ENCODE measurements at regions not wholly inside any gene's neighbourhood (a gene's known extent, or its start where the extent isn't known, plus 50 kb on each side); places are given as distances from the start of the nearest gene placed in this dataset.

DNA sequence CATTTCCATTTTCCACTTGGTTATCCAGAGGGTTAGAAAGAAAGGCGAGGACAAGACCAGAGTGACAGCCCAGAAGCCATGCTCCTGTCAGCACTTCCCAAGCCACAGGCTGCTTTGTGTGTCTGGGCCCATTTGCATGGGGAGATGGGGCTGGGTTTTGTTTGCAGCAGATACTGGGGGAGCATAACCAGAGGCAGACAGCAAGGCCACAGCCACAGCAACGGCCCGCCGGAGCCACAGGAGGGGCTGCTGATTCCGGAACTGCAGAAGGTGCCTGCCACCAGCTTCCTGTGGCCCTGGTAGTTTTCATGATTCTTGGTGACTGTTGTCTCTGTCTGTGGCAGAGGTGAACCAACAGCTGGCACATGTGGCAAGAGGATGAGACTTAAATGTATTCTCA, 106.6 kb downstream of the DLL1 start:
- Histone ChIP-seq H3K36me3 (no peaks in the 10 kb centered on the region), H3K9me3 (ENCODE audit: severe bottlenecking) (no peaks in the 10 kb centered on the region), H3K4me3 (ENCODE audit: low read depth, low read length) (no peak overlapping the region), H3K27ac (no peak overlapping the region), H3K27me3 (ENCODE audit: insufficient read depth, low read depth, severe bottlenecking) (no peaks in the 10 kb centered on the region)
- TF ChIP-seq CTCF (IDR thresholded peaks at IDR 0.05; ENCODE audit: low read depth, low read length), result no peak
- no peak for DNase-seq

DNA sequence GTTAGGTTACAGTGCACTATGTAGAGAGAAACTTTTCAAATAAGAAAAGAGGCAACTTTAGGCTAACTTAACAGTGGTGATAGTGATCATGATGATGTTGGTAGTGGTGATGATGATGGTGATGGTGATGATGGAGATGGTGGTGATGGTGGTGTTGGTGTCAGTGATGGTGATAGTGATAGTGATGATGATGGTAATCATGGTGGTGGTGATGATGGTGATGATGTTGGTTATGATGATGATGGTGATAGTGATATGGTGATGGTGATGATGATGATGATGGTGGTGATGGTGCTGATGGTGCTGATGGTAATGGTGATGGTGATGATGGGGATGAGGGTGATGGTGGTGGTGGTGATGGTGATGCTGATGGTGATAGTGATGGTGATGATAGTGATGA, 107.4 kb downstream of the DLL1 start:
- TF ChIP-seq CTCF (IDR thresholded peaks at IDR 0.05; ENCODE audit: low read depth, low read length), result no peak
- Histone ChIP-seq H3K4me3 (ENCODE audit: low read depth, low read length) (no peak overlapping the region), H3K36me3 (no peaks in the 10 kb centered on the region), H3K27me3 (ENCODE audit: insufficient read depth, low read depth, severe bottlenecking) (no peaks in the 10 kb centered on the region), H3K9me3 (ENCODE audit: severe bottlenecking) (no peaks in the 10 kb centered on the region), H3K27ac (no peak overlapping the region)
- no peak for DNase-seq

DNA sequence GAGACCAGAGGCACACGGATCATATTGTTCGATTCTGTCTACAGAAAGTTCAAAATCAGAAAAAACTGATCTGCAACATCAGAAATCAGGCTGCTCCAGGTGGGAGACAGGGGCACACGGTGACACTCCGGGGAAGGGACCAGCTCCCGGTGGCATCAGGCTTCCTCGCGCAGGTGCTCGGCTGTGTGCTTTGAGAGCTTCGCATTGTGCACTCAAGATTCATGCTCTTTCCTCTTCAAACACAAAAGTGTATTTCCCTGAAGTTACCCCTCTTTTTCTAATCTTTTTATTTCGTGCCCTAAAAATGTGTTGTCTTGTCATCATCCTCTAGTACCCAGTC, 108.1 kb downstream of the DLL1 start:
- Histone ChIP-seq H3K9me3 (ENCODE audit: severe bottlenecking) (no peaks in the 10 kb centered on the region), H3K36me3 (no peaks in the 10 kb centered on the region), H3K27me3 (ENCODE audit: insufficient read depth, low read depth, severe bottlenecking) (no peaks in the 10 kb centered on the region), H3K27ac (no peak overlapping the region), H3K4me3 (ENCODE audit: low read depth, low read length) (no peak overlapping the region)
- TF ChIP-seq CTCF (IDR thresholded peaks at IDR 0.05; ENCODE audit: low read depth, low read length), result no peak
- no peak for DNase-seq

DNA sequence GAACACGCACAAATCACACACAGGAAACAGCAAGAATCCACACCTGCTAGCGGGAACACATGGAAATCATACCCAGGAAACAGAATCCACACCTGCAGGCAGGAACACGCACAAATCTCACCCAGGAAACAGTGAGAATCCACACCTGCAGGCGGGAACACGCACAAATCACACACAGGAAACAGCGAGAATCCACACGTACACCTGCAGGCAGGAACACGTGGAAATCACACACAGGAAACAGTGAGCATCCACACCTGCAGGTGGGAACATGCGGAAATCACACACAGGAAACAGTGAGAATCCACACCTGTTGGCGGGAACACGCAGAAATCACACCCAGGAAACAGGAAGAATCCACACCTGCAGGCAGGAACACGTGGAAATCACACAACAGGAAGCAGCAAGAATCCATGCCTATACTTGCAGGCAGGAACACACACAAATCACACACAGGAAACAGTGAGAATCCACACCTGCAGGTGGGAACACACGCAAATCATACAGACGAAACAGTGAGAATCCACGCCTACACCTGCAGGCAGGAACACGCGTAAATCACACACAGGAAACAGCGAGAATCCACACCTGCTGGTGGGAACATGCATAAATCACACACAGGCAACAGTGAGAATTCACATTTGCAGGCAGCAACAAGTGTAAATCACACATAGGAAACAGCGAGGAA, 108.6 kb downstream of the DLL1 start:
- Histone ChIP-seq H3K27me3 (ENCODE audit: insufficient read depth, low read depth, severe bottlenecking) (no peaks in the 10 kb centered on the region), H3K27ac (no peak overlapping the region), H3K36me3 (no peaks in the 10 kb centered on the region), H3K4me3 (ENCODE audit: low read depth, low read length) (no peak overlapping the region), H3K9me3 (ENCODE audit: severe bottlenecking) (no peaks in the 10 kb centered on the region)
- DNase-seq, result no peak
- TF ChIP-seq CTCF (IDR thresholded peaks at IDR 0.05; ENCODE audit: low read depth, low read length), result no peak

DNA sequence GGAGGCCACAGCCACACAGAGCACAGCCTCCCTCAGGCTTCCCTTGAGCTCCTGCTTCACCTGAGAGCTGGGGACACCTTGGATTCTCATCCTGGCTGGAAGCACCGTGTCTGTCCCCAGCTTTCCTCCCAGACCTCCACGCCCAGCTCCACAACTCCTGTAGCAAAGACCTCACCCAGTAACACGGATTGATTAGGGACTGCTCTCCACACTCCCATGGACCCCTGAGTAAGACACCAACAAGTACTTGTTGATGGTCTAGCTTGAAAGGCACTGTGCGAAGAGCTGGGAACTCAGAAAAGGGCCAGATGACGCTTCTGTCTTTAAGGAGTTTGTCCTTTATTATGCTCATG, 109.6 kb downstream of the DLL1 start:
- Histone ChIP-seq H3K36me3 (no peaks in the 10 kb centered on the region), H3K9me3 (ENCODE audit: severe bottlenecking) (peaks cover 4% of the 10 kb centered on the region), H3K27ac (no peak overlapping the region), H3K4me3 (ENCODE audit: low read depth, low read length) (no peak overlapping the region), H3K27me3 (ENCODE audit: insufficient read depth, low read depth, severe bottlenecking) (no peaks in the 10 kb centered on the region)
- TF ChIP-seq CTCF (IDR thresholded peaks at IDR 0.05; ENCODE audit: low read depth, low read length), result no peak
- no peak for DNase-seq

DNA sequence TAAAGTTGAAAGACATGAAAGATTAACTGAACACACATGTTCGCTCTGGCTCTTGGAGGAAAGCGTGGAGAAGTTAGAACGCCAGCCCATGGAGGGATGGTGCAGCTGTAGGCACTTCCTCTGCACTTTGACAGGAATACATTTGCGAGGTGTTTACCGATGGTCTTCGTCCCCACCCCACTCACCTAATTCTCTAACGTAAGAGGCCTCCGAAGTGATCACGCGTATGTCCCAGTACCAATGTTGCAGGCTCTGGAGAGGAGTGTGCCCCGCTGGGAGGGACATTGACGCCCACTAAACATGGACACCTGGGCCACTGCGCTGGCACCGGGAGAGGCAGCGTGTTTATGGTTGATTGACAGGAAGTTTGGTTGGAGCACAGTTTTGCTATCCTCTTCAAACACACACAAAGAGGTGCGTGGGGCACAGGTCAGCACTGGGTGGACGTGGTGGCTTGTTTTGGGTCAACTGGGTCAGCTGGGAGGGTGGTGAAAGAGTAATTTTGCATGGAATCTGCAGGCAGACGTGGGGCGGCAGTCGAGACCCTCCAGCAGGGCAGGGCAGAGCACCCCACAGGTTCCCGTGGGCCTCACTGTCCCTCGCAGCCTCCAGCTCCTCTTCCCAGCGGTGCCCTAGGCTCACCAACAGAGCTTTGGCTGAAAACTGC, 110.1 kb downstream of the DLL1 start:
- no peak for DNase-seq
- no peaks in the 10 kb centered on the region for H3K36me3 ChIP-seq
- no peak overlapping the region for H3K27ac ChIP-seq
- H3K9me3 ChIP-seq (ENCODE audit: severe bottlenecking), result peaks cover 4% of the 10 kb centered on the region
- TF ChIP-seq CTCF (IDR thresholded peaks at IDR 0.05; ENCODE audit: low read depth, low read length), result no peak
- H3K27me3 ChIP-seq (ENCODE audit: insufficient read depth, low read depth, severe bottlenecking), result no peaks in the 10 kb centered on the region
- H3K4me3 ChIP-seq (ENCODE audit: low read depth, low read length), result no peak overlapping the region
